NB4 (cell line): ENCODE measurements at regions not wholly inside any gene's neighbourhood (a gene's known extent, or its start where the extent isn't known, plus 50 kb on each side); places are given as distances from the start of the nearest gene placed in this dataset.
"Not testable (repeated sequence)": the region's sequence is repeated elsewhere in the genome, so short reads cannot be mapped to it uniquely, and the experiment has no call there.

Source experiments
- DNase-seq: peaks from one replicate; pipeline ENCODE4 v3.0.0; 2010; ENCODE audit warnings: low read depth
- H3K4me3 ChIP-seq: one replicate; pipeline ENCODE4 v1.5.1; 2011; ENCODE audit warnings: mild to moderate bottlenecking, low read depth, low read length, moderate library complexity
- MYC ChIP-seq: IDR thresholded peaks from 2 replicates; pipeline ENCODE4 v1.6.1; 2011; ENCODE audit warnings: low read depth, low read length
- POLR2A ChIP-seq: IDR thresholded peaks from 2 replicates; pipeline ENCODE4 v1.6.1; 2011; ENCODE audit warnings: mild to moderate bottlenecking; ENCODE audit not compliant: insufficient read length; ENCODE audit errors: extremely low read depth
- TF ChIP-seq, protein P1 (sequence below): IDR thresholded peaks from 2 replicates; pipeline ENCODE4 v1.6.1; 2011; ENCODE audit warnings: low read depth, low read length
- TF ChIP-seq, protein P2 (sequence below): IDR thresholded peaks from one replicate; pipeline ENCODE4 v1.5.1; 2012; ENCODE audit warnings: low read depth, low read length

DNA sequence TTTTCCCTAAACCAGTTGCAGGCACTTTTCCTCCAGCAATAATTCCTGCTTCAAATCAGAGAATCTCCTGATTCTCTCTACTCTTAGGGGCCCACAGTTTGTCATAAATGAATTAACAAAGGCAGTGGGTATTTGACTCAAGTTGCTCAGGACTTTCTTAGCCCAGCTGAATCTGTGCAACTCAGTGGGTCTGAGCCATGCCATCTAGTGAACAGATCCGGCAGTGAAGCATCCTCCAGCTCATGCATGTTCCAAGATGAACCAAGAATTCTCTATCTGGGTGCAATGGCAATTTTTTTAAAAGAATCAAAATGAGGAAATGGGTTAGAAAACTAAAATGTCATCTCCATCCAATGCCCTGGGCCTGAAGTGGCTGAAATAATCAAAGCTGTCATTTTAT, 575.2 kb upstream of the CDH11 start:
- H3K4me3 ChIP-seq: no peak overlapping the region
- no peak for TF ChIP-seq MYC
- TF ChIP-seq, protein P1, sequence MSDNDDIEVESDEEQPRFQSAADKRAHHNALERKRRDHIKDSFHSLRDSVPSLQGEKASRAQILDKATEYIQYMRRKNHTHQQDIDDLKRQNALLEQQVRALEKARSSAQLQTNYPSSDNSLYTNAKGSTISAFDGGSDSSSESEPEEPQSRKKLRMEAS: no peak
- TF ChIP-seq POLR2A: no peak
- TF ChIP-seq, protein P2, sequence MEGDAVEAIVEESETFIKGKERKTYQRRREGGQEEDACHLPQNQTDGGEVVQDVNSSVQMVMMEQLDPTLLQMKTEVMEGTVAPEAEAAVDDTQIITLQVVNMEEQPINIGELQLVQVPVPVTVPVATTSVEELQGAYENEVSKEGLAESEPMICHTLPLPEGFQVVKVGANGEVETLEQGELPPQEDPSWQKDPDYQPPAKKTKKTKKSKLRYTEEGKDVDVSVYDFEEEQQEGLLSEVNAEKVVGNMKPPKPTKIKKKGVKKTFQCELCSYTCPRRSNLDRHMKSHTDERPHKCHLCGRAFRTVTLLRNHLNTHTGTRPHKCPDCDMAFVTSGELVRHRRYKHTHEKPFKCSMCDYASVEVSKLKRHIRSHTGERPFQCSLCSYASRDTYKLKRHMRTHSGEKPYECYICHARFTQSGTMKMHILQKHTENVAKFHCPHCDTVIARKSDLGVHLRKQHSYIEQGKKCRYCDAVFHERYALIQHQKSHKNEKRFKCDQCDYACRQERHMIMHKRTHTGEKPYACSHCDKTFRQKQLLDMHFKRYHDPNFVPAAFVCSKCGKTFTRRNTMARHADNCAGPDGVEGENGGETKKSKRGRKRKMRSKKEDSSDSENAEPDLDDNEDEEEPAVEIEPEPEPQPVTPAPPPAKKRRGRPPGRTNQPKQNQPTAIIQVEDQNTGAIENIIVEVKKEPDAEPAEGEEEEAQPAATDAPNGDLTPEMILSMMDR: no peak
- no peak for DNase-seq

GRCh38 chr16:65691846-65692245, 570.0 kb upstream of the CDH11 start:
- not testable (repeated sequence) for H3K4me3 ChIP-seq, DNase-seq

DNA sequence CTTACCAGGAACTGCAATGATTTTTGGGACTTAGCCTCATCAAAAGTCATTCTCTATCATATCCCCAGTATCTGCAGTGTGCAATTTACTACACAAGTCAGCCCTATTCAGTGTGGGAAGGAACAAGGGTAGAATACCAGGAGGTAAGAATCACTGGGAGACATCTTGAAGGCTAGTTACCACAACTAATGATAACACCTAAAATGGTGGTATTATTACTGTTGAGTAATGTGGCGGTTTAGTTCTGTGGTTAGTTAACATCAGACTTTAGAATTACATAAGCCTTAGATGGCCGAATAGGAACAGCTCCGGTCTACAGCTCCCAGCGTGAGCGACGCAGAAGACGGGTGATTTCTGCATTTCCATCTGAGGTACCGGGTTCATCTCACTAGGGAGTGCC, 567.9 kb upstream of the CDH11 start:
- peak; percentile 65 for DNase-seq
- TF ChIP-seq, protein P1: no peak
- TF ChIP-seq POLR2A: no peak
- TF ChIP-seq, protein P2: no peak
- TF ChIP-seq MYC: no peak
- no peak overlapping the region for H3K4me3 ChIP-seq

DNA sequence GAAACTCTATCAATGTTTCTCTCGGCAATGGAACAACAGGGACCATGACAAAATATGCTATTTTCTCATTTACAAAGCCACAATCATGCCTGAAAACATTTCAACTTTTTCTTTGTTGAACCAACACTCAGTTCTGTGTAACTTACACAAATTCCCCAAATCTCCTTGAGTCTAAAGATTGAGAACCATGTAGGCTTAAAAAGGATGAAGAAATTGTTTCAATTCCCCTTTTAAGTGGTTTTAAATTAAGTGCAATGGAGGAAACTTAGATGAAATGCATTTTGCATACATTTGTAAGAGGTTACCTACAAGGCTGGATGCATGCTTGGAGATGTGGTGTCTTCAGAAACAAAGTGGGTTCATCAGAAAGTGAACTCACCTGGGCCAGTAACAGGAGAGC, 566.4 kb upstream of the CDH11 start:
- no peak for DNase-seq
- TF ChIP-seq, protein P1: no peak
- TF ChIP-seq POLR2A: no peak
- TF ChIP-seq, protein P2: no peak
- no peak for TF ChIP-seq MYC
- no peak overlapping the region for H3K4me3 ChIP-seq

- no peak overlapping the region for H3K4me3 ChIP-seq
- DNase-seq: peak; percentile 9
- no peak for TF ChIP-seq POLR2A
- TF ChIP-seq, protein P2: peak; percentile 14
These were observed 562.4 kb upstream of the CDH11 start for GRCh38 chr16:65684230-65684629.

GRCh38 chr16:65681406-65681805, 559.5 kb upstream of the CDH11 start:
- no peak overlapping the region for H3K4me3 ChIP-seq
- no peak for TF ChIP-seq MYC
- TF ChIP-seq POLR2A: no peak
- TF ChIP-seq, protein P1: no peak
- TF ChIP-seq, protein P2: no peak
- no peak for DNase-seq

- no peak for DNase-seq
- TF ChIP-seq POLR2A: no peak
- TF ChIP-seq MYC: no peak
- TF ChIP-seq, protein P2: no peak
- TF ChIP-seq, protein P1: no peak
- H3K4me3 ChIP-seq: no peak overlapping the region
These were observed 557.9 kb upstream of the CDH11 start for GRCh38 chr16:65679785-65680184.
